BJ (cell line): ENCODE measurements at regions not wholly inside any gene's neighbourhood (a gene's known extent, or its start where the extent isn't known, plus 50 kb on each side); places are given as distances from the start of the nearest gene placed in this dataset.

Experiments used
- CTCF ChIA-PET: fragments of 350-600 bp; formaldehyde crosslinking; extraction: SDS; loops from one replicate; lab custom pipeline; 2021; ENCODE audit warnings: antibody characterized with exemption, inconsistent platforms; lab: Yijun Ruan, JAX
- POLR2A ChIA-PET: fragments of 300-600 bp; sonication (Branson Sonifier 250); formaldehyde crosslinking; extraction: SDS; loops from one replicate; lab custom pipeline; 2021; ENCODE audit warnings: antibody characterized with exemption; lab: Charles Lee
- DNase-seq: peaks from one replicate; pipeline ENCODE4 v3.0.0-alpha.2; 2011; ENCODE audit warnings: low read depth
- H3K27me3 ChIP-seq: 2 replicates; pipeline ENCODE4 v1.6.0; 2011; ENCODE audit warnings: low read length; ENCODE audit not compliant: control insufficient read depth, insufficient read depth
- H3K36me3 ChIP-seq: 2 replicates; pipeline ENCODE4 v1.5.1; 2011; ENCODE audit warnings: low read length; ENCODE audit not compliant: control insufficient read depth, insufficient read depth
- H3K4me3 ChIP-seq: 2 replicates; pipeline ENCODE4 v1.5.1; 2011; ENCODE audit warnings: low read depth, mild to moderate bottlenecking, control low read depth, low read length
- CTCF ChIP-seq: IDR thresholded peaks from 2 replicates; pipeline ENCODE4 v1.5.1; 2011; ENCODE audit warnings: low read depth, mild to moderate bottlenecking, control low read depth, inconsistent platforms, low read length, moderate library complexity; ENCODE audit not compliant: insufficient read depth

- DNase-seq: no peak
- Histone ChIP-seq H3K4me3 (no peak overlapping the region), H3K27me3 (no peaks in the 10 kb centered on the region), H3K36me3 (no peaks in the 10 kb centered on the region)
- ChIA-PET POLR2A (no interaction called here), CTCF (no interaction called here)
- TF ChIP-seq CTCF: no peak
These were observed 285.1 kb upstream of the ADAMTS16 start for GRCh38 chr5:4855036-4855435.

DNA sequence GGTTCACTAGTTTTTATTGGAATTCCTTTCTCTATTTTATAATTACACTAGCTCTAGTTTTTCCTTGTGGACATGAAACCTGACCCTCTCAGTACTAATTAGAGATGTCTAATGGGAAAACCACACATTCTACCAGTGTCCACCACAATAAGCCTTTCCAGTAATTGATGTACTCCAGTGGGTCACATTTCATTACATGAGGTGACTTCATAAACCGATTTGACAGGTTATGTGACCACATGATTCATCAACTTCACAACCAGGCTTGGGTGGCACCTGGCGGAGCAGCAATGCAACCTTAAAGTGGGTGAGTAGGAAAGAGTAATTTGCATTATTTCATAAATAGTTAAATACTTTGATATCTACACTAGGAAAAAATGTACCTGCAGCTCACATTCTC is 284.2 kb upstream of the ADAMTS16 start:
- ChIA-PET CTCF (interaction anchor here (0.6 kb wide), 1 partner anchor 31 kb away, joined by 3 read pairs; no protein-coding TSS in a partner anchor), POLR2A (no interaction called here)
- TF ChIP-seq CTCF: no peak
- DNase-seq: no peak
- no peaks in the 10 kb centered on the region for H3K27me3 ChIP-seq
- H3K4me3 ChIP-seq: no peak overlapping the region
- H3K36me3 ChIP-seq: no peaks in the 10 kb centered on the region

GRCh38 chr5:4857761-4858160 is 282.4 kb upstream of the ADAMTS16 start:
- Histone ChIP-seq H3K36me3 (no peaks in the 10 kb centered on the region), H3K4me3 (no peak overlapping the region), H3K27me3 (no peaks in the 10 kb centered on the region)
- no peak for TF ChIP-seq CTCF
- DNase-seq: no peak
- ChIA-PET CTCF (no interaction called here), POLR2A (no interaction called here)

DNA sequence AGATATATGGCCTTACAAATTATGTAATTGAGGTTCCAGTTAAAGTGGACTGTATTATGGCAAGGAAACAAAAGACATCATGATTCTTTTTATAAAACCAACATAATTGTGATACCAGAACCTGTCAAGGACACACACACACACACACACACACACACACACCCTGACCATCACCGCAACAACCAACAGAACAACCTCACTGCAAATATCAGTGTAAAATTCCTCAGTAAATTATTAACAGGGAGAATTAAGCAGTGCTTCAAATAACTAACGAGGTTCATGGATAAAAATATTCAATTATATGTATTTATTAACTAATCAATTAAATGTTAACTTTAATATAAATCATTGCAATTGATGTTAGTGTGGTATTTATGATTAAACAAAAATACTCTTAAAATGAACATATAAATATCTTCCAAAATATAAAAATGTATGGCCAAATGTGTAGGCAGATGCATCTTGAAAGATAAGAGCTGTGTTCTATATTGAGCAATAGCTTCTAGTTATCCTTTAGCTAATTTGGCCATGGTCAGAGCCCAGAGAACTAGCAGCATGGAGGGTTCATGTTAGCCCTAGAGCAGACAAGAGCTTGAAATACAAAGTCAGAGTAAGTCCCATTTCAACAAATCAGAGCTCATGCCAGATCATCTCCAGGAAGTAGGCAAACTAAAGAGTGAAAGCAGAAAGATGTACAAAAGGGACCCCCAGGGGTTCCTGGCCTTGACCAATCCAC is 280.5 kb upstream of the ADAMTS16 start:
- ChIA-PET CTCF (interaction anchor here (0.6 kb wide), 1 partner anchor 8 kb away, joined by 3 read pairs; no protein-coding TSS in a partner anchor), POLR2A (no interaction called here)
- no peak for TF ChIP-seq CTCF
- Histone ChIP-seq H3K36me3 (no peaks in the 10 kb centered on the region), H3K27me3 (no peaks in the 10 kb centered on the region), H3K4me3 (no peak overlapping the region)
- DNase-seq: no peak

DNA sequence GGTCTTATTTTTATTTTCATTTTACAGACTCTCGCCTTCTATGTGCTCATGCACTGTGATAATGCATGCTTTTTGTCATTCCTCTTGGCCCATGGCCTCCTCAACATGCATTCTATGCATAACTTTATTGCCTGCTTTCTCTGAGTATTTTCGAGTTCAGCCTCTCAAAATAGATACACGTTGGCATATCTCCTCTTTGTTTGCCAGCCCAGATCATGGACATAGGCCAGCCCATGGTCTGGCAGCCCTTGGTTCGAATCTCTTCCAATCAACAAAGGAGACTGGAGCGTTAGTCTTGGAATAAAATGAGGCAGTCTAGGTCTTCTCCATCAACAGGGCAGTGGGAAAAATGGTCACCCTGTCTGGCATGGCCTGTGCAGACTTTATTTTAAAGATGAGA is 279.5 kb upstream of the ADAMTS16 start:
- no peak for TF ChIP-seq CTCF

More for the DNA sequence above, 279.5 kb upstream of the ADAMTS16 start:
- H3K36me3 ChIP-seq: no peaks in the 10 kb centered on the region
- no peak for DNase-seq
- H3K27me3 ChIP-seq: no peaks in the 10 kb centered on the region
- CTCF ChIA-PET: no interaction called here
- no peak overlapping the region for H3K4me3 ChIP-seq
- POLR2A ChIA-PET: no interaction called here
